Activated CD8-positive, alpha-beta memory T cell treated with anti-CD3 and anti-CD28 coated beads for 24 hours (primary cell): ENCODE measurements at regions not wholly inside any gene's neighbourhood (a gene's known extent, or its start where the extent isn't known, plus 50 kb on each side); places are given as distances from the start of the nearest gene placed in this dataset.

Experiments
- DNase-seq: peaks from one replicate; pipeline ENCODE4 v3.0.0-alpha.2; 2020

DNA sequence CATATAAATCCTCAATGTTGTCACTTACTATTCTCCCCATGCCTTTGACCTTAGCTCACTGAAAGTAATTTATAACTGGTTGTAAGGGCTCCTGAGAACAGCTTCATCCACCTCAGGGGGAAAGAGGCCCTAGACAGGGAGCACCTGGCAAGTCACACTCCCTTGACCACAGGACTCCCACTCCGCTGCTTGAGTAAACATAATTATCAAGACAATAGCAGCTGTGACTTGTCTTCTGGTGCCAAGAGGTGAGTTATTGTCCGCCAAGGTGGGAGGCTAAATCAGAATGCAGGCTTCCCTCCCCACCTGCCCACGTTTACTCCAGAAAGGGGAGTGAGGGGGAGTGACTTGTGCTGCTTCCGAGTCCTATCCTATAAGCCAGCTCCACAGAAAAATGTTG, 230.6 kb upstream of the LRATD1 start:
- no peak for DNase-seq

DNA sequence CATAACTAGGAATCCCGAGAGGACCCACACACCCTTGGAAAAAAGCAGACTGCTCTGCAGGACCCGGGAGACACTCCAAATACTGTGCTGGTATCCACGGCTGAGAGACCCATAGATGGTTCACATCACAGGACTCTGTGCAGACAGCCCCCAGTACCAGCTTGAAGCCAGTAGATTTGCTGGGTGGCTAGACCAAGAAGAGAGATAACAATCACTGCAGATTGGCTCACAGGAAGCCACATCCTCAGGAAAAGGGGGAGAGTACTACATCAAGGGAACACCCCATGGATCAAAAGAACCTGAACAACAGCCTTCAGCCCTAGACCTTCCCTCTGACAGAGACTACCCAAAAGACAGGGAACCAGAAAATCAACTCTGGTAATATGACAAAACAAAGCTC, 223.8 kb upstream of the LRATD1 start:
- no peak for DNase-seq

GRCh38 chr2:14417551-14417950, 215.0 kb upstream of the LRATD1 start:
- no peak for DNase-seq

DNA sequence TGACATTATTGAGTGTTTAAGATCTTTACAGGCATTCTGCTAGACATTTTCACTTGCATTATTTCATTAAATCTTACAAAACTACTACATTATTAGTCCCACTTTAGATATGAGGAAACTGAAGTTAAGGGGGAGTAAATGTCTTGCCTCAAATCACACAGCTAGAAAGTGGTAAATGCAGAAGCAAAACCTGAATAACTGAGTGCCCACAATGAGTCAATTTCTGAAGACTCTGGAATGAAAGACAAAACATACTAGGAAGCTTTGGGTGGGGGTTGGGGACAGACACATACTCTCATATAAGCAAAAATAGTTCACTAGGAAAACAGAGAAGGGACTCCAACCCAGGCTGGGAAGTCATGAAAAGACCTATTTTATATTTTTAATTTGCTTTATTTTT, 214.4 kb upstream of the LRATD1 start:
- no peak for DNase-seq

DNA sequence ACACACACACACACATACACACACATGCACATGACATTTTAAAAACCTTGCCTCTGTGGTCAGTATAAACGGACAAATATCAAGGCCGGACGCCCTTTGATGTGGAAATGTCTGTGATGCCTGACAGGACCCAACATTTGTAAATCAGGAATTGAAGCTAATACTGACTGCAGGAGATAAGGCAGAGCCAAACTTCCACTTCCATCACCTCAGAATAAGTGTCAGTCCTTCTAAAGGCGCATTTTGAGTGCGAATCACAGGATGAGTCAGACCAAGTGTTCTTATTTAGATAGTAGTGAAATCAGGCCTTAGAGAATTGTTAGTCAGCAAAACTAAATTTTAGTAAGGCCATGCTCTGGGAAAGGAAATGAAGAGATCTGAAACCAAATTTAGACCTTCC, 211.7 kb upstream of the LRATD1 start:
- no peak for DNase-seq

DNA sequence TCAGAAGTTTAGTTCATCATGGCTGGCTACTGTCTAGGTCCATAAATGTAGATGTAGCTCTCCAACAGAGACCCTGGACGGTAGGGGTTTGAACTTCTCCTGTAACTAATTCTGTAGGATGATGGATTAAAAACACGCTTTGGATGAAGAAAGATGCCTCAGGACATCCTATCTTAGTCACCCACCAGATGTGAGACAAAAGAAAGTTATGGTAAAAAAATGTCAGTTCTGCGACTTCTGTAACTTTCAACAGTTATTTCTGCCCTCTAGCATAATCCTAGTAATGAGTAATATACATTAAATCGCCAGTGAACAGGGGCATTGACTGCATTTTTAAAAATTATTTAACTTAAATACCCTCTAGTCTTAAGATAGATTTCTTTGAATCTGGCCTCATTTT, 210.1 kb upstream of the LRATD1 start:
- DNase-seq, result no peak

GRCh38 chr2:14423145-14423906, 209.2 kb upstream of the LRATD1 start:
- no peak for DNase-seq

DNA sequence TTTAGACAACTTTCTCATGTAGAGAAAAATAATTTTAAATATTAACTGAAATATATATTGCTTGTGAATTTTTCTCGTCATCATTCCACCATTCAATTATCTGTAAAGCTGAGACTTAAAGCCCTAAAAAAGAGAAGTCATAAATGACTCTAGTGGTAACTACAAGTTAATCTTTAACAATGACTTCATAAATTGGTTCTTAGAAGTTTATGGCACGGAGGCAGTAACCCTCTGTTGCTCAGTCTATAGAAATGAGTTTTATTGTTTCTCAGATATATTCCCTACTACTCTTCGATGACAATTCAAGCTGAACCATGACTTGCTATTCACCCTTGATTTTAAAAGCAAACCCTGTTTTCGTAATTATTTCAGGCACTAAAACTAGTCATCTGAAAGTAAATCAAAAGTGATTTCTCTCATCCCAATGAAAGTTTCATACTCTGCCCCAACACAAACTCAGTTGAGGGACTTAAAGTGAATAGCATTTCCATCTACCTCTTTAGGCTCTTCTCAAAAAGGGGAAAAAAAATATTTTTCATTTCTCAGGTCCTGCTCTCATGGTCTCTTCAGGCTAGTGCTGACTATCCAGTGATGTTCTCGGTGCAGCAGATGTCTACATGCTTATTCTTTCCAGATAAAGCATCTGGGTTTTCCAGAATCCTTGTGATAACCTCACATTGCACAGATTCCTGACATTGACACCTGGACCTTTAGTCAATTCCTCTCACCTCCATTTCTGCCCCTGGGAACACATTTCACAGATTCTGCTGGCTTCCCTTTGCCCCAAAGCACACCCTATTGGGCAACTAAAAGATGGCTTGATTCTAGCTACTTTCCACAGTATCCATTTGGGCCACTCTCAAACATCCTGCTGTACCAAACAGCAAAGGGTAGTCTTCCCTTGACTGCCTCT, 207.8 kb upstream of the LRATD1 start:
- no peak for DNase-seq

DNA sequence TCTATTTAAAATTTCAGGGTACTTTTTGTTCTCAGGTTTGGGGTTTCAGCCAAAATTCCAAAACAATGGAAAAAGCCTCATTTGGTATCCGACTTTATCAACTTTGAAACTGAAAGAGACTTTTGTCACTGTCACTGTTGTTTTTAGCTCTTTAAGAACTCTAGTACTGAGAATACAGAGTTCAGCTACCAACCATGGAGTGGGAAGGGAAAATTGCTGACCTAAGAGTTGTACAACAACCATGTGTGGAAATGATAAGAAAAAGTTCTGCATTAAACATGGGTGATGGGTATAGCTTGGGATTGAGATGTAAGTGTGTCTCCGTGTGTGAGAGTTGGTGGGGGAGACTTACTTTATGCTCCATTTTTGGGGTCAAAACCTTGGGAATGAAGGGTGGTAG, 206.6 kb upstream of the LRATD1 start:
- no peak for DNase-seq

DNA sequence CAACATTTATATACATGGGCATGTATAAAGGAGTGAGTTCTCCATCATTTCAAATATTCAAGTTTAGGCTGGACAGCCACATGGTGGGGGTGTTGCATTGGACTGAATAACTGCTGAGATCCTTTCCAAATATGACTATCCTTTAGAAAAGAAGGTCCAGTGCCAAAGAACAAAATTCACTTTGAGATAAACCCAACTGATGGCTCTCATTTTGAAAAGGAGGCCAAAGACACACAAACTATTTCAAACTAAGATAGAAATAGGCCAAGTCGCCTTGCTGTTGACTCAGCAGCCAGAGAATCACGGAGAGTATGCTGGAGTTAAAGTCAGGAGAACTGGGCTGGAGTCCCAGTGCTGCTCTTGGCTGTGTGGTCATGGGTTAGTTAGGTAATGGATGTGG, 204.5 kb upstream of the LRATD1 start:
- DNase-seq, result no peak

GRCh38 chr2:14433946-14434495, 198.5 kb upstream of the LRATD1 start:
- DNase-seq, result no peak

DNA sequence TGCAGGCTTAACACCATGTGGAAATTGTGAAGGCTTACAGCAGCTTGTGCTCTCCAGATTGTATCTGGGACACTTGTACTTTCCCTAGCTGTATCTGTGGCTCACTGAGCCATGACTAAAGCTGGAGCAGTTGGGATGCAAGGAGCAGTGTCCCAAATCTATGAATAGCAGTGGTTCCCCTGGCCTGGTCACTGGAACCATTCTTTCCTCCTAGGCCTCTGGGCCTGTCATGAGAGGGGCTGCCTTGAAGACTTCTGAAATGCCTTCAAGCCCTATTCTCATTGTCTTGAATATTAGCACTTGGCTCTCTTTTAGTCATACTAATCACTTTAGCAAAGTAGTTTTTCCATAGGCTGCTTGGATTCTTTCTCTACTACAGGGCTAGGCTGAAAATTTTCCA, 186.8 kb upstream of the LRATD1 start:
- no peak for DNase-seq

- DNase-seq, result no peak
These were observed 184.2 kb upstream of the LRATD1 start for GRCh38 chr2:14448340-14448739.

DNA sequence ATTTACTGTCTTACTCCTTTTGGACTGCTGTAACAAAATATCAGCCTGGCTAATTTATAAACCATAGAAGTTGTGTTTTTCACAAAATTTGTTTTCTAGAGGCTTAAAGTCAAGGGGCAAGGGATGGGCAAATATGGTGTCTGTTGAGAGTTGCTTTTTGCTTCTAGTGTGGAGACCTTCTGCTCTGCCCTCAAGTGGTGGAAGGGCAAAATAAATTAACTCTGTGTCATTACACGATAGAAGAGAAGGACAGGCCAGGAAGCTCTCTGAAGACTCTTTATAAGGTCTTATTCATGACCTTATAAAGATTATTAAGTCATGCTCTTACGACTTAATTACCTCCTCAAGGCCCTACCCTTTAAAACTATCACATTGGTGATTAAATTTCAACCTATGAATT, 181.2 kb upstream of the LRATD1 start:
- no peak for DNase-seq

- DNase-seq, result no peak
These were observed 178.3 kb upstream of the LRATD1 start for GRCh38 chr2:14454202-14454601.

GRCh38 chr2:14459786-14460325, 172.7 kb upstream of the LRATD1 start:
- no peak for DNase-seq

GRCh38 chr2:14475994-14476393, 156.5 kb upstream of the LRATD1 start:
- DNase-seq, result no peak

DNA sequence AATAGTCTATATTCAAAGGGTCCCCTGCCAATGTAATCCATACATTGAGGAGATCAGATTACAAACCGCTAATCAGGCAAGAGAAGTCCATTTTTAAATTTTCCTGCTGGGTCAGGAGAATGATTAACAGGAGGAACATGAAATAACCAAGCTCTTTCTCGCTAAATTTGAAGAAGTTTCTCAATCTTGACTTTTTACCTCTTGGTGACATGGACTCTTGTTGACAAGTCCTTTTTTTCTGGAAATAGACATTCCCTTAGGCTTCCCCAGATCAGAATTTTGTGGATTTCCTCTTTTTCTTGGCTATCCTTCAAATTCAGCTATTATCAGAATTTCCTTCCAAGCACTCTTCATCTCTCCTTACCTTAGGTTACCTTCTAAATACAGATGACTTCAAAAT, 153.0 kb upstream of the LRATD1 start:
- no peak for DNase-seq

DNA sequence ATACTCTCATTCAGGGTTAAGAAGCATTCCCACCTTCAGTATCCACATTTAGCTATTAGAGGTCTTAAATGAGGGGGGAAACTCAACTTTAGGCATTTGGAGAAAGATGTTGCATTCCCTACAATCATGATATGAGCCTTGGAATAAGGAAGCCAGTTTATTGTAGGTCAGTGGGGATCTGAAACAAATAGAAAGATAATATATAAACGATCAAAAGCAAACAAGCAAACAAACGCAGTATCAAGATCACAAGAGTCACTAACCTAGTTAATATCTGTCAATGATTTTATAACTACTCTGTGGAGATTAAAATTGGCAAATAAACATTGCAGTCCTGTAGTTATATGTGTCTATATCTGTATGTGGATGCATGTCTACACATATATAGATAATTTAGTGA, 152.4 kb upstream of the LRATD1 start:
- no peak for DNase-seq

- DNase-seq, result no peak
These were observed 151.6 kb upstream of the LRATD1 start for GRCh38 chr2:14480906-14481305.

DNA sequence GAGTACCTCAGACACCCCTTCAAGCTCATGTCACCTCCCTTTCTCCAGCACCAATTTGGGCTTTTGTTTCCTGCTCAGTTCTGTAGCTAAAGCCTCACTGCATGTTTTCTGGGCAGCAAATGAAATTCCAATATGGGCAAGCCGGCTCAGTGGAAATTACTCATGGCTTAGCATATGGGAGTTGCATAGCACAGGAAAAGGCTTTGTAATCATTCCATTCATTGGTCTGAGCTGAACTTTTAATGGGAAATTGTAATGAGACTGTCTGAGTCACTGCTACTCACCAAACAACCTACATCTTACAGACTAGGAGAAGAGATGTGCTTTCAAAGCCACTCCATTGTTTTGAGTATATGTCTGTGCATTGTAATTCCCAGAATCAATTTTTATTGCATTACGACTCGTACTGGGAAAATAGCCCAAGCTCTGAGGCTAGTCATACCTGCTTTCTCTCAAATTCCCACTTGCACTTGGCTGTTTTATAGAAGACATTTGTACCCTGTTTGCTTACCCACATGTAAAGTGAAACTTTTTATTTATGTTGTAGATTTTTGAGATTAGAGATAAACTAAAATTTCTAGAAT, 139.5 kb upstream of the LRATD1 start:
- DNase-seq, result no peak

DNA sequence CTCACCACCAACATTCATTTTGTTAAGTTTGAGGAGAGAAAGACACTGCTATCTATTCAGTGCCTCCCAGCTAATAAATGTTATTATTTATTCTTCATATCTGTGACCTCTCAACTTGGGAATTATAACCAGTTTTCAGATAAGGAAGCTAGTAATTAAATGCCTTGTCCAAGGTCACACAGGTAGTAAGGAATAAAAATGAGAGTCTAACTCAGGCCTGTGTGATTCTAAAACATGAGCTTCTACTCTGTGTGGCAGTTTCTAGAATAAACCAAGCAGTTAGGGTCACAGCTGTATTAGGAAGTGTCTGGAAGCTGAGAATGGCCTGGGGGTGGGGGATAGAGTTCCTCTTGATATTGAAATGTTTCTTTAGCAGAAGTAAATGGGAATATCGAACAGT, 137.8 kb upstream of the LRATD1 start:
- DNase-seq, result no peak

DNA sequence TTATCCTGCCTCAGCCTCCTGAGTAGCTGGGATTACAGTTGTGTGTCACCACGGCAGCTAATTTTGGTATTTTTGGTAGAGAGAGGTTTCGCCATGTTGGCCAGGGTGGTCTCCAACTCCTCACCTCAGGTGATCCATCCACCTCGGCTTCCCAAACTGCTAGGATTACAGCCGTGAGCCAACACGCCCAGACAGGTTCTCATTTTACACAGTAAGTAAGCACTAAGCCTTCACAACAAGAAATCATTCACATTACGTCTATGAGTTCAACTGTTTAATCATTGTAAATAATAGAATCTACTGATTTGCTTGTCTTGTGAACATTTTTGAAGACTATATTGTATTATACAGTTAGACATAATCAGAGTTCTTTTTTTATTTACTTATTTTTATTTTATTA, 131.5 kb upstream of the LRATD1 start:
- DNase-seq, result no peak
